ENCODE measurements at regions not wholly inside any gene's neighbourhood (a gene's known extent, or its start where the extent isn't known, plus 50 kb on each side); places are given as distances from the start of the nearest gene placed in this dataset.

DNA sequence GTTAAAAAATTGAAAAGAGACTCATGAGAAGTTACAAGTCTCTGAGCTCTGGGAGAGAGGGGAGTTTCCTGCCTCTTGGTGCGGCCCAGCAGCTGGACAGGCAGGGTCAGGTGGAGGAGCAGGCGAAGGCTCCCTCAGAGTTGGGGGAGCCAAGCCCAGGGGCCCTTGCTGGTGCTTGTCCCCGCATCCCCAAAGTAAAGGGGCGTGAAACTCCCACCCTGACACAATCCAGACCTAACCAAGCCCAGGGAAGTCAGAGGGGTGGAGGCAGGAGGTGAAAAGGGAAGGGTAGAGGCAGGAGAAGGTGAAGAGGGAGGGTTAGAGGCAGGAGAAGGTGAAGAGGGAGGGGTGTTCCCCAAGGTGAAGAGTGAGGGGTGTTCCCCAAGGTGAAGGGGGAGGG lies 322.8 kb downstream of the GLRX3 start:
- no peak for TF ChIP-seq EZH2 (IDR thresholded peaks at IDR 0.05; ENCODE audit: insufficient read depth, poor library complexity, severe bottlenecking)
- no peak for TF ChIP-seq EZH2phosphoT487 (IDR thresholded peaks at IDR 0.05; ENCODE audit: insufficient read depth, low read depth)

All from GM23248 (cell line).